ENCODE measurements at regions not wholly inside any gene's neighbourhood (a gene's known extent, or its start where the extent isn't known, plus 50 kb on each side); places are given as distances from the start of the nearest gene placed in this dataset.

DNA sequence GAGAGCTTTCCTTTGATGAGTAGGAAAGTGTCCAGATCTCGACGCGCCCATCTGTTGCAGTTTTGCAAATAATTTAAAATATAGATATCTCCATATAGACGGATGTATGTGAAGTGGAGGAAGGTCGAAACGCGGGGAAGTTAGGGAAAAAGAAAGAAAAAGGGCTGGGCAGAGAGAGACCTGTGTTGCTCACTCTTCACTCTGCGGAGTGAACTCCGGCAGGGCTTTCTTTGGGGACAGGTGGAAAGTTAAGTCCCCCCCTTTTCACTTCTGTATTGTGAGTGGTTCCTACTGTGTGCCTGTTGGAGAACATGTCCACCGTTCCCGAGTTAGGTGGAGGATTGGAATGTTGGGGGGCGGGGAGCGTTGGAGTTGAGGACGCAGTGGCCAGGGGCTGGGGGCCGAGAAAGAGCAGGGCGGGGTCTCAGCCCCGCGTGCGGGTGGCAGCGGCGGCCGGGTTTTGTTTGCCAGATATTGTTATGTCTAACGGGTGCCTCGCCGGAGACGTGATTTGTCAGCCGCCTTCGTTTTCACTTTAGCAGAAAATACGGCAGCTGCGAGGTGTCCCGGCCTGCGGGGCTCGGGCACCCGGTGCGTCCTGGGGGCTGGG lies 145.1 kb upstream of the ZNF536 start:
- TF ChIP-seq, protein P1, sequence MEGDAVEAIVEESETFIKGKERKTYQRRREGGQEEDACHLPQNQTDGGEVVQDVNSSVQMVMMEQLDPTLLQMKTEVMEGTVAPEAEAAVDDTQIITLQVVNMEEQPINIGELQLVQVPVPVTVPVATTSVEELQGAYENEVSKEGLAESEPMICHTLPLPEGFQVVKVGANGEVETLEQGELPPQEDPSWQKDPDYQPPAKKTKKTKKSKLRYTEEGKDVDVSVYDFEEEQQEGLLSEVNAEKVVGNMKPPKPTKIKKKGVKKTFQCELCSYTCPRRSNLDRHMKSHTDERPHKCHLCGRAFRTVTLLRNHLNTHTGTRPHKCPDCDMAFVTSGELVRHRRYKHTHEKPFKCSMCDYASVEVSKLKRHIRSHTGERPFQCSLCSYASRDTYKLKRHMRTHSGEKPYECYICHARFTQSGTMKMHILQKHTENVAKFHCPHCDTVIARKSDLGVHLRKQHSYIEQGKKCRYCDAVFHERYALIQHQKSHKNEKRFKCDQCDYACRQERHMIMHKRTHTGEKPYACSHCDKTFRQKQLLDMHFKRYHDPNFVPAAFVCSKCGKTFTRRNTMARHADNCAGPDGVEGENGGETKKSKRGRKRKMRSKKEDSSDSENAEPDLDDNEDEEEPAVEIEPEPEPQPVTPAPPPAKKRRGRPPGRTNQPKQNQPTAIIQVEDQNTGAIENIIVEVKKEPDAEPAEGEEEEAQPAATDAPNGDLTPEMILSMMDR (IDR thresholded peaks at IDR 0.05) = no peak
- no peak for TF ChIP-seq POLR2A (IDR thresholded peaks at IDR 0.05)
